ENCODE measurements at regions not wholly inside any gene's neighbourhood (a gene's known extent, or its start where the extent isn't known, plus 50 kb on each side); places are given as distances from the start of the nearest gene placed in this dataset.

- TF ChIP-seq POLR2A (IDR thresholded peaks at IDR 0.05) (no peak), CTCF (IDR thresholded peaks at IDR 0.05) (no peak), POLR2AphosphoS5 (IDR thresholded peaks at IDR 0.05) (no peak), EP300 (IDR thresholded peaks at IDR 0.05) (no peak)
Observed at GRCh38 chr2:134770702-134771101, 51.9 kb upstream of the TMEM163 start.
